ENCODE measurements at regions not wholly inside any gene's neighbourhood (a gene's known extent, or its start where the extent isn't known, plus 50 kb on each side); places are given as distances from the start of the nearest gene placed in this dataset.

DNA sequence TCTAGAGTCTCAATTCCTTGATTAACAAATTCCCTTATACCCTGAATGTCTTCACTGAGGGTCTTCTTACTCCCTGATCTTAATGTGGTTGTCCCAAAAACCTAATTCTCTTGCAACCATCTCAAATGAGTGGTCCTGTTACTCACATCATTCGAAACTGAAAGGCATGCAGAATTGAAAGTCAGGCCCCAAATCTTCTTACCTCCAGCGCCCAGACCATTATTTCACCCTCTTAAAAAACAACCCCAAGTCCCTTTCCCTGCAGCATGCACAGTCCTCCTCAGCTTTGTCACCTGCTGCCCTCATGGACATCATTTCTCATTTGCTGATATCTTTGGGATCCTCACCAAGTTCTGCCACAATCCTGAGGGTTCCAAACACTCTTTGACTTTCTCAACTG, 230.1 kb downstream of the SEC16B start:
- TF ChIP-seq, protein P1, sequence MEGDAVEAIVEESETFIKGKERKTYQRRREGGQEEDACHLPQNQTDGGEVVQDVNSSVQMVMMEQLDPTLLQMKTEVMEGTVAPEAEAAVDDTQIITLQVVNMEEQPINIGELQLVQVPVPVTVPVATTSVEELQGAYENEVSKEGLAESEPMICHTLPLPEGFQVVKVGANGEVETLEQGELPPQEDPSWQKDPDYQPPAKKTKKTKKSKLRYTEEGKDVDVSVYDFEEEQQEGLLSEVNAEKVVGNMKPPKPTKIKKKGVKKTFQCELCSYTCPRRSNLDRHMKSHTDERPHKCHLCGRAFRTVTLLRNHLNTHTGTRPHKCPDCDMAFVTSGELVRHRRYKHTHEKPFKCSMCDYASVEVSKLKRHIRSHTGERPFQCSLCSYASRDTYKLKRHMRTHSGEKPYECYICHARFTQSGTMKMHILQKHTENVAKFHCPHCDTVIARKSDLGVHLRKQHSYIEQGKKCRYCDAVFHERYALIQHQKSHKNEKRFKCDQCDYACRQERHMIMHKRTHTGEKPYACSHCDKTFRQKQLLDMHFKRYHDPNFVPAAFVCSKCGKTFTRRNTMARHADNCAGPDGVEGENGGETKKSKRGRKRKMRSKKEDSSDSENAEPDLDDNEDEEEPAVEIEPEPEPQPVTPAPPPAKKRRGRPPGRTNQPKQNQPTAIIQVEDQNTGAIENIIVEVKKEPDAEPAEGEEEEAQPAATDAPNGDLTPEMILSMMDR (IDR thresholded peaks at IDR 0.05; ENCODE audit: control extremely low read depth, extremely low read depth, low read depth, missing control alignments) = no peak
- no peak for DNase-seq (ENCODE audit: extremely low spot score)
- ChIA-PET CTCF (no interaction called here), POLR2A (no interaction called here)

- CTCF ChIA-PET = interaction anchor here (1.4 kb wide), 1 partner anchor 10 kb away, joined by 5 read pairs; no protein-coding TSS in a partner anchor
- no peak for DNase-seq (ENCODE audit: extremely low spot score)
- TF ChIP-seq, protein P1 (IDR thresholded peaks at IDR 0.05; ENCODE audit: control extremely low read depth, extremely low read depth, low read depth, missing control alignments) = no peak
- POLR2A ChIA-PET = no interaction called here
These were observed 232.4 kb downstream of the SEC16B start for GRCh38 chr1:177737456-177737855.

DNA sequence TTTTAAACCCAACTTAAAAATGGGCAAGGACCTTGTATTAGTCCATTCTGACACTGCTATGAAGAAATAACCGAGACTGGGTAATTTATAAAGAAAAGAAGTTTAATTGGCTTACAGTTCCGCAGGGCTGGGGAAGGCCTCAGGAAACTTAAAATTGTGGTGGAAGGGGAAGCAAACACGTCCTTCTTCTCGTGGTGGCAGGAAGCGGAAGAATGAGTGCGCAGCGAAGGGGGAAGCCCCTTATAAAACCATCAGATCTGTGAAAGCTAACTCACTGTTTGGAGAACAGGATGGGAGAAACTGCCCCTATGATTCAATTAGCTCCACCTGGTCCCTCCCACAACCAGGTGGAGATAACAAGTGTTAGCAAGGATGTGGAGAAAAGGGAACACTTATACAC, 237.7 kb downstream of the SEC16B start:
- ChIA-PET POLR2A (no interaction called here), CTCF (interaction anchor here (1.1 kb wide), 1 partner anchor 12 kb away, joined by 3 read pairs; no protein-coding TSS in a partner anchor)
- no peak for DNase-seq (ENCODE audit: extremely low spot score)
- TF ChIP-seq, protein P1 (IDR thresholded peaks at IDR 0.05; ENCODE audit: control extremely low read depth, extremely low read depth, low read depth, missing control alignments) = no peak

DNA sequence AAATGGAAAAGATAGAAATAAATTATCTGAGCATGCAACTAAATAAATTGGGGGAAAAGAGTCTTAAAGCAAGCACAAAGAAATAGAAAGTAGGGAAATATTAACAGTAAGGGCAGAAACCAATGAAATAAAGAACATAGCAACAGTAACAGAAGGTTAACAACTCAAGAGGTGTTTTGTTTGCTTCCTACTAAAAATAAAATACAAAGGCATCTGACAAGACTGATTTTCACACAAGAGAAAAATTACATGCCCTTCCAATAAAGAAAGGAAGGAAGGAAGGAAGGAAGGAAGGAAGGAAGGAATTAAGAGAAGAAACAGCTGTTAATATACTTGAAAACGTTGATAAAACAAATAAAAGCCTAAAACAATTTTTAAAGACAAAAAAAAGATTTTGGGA, 240.2 kb downstream of the SEC16B start:
- TF ChIP-seq, protein P1 (IDR thresholded peaks at IDR 0.05; ENCODE audit: control extremely low read depth, extremely low read depth, low read depth, missing control alignments) = no peak
- no peak for DNase-seq (ENCODE audit: extremely low spot score)
- CTCF ChIA-PET = interaction anchor here (0.8 to 1.3 kb wide), 2 partner anchors 8 to 11 kb away, joined by 3 to 5 read pairs; no protein-coding TSS in a partner anchor
- POLR2A ChIA-PET = no interaction called here

GRCh38 chr1:177723533-177723932, 246.3 kb downstream of the SEC16B start:
- CTCF ChIA-PET = interaction anchor here (0.8 to 1.1 kb wide), 3 partner anchors 10 to 23 kb away, joined by 3 read pairs; no protein-coding TSS in a partner anchor
- no peak for DNase-seq (ENCODE audit: extremely low spot score)
- TF ChIP-seq, protein P1 (IDR thresholded peaks at IDR 0.05; ENCODE audit: control extremely low read depth, extremely low read depth, low read depth, missing control alignments) = no peak
- POLR2A ChIA-PET = no interaction called here

DNA sequence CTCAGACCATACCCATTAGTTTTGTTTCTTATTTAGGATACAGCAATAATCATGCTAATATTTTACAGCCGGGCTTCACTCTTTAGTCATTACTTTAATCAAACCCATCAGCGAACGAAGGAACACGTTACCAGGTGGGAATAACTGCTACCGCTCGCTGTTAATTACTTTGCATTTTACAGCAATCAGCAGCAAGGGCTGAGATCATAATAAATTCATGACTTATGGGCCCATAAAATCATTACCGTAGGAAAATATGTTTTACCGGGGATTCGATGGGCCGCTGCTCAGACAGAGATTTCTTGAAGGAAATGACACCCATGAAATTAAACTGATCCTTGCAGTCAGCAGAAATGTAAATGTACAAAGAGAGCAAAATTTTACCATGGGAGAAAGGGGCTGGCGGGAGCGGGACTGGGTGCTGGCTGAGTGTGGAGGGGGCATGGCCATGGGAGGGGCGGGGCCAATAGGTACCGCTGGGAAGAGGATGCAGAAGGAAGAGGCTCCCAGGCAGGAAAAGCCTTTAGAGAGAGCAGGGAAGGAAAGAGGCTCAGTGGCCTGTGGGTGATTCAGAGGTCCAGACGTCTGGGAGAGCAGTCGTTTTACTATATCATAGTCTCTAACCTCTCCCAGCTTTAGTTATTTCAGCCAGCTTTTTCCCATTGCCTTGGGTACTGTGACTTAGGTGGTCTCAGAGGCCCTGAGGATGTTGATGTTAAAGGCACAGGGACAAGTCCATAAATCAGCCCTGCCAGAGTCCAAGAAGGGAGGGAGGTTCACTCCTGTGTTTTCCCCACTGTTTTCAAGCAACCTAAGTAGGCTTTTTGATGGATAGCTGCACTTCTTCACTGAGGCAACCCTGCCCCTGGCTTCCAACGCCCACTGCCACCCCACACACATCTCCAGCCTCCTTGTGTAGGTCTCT, 258.9 kb downstream of the SEC16B start:
- ChIA-PET POLR2A (no interaction called here), CTCF (interaction anchor here (0.8 kb wide), 1 partner anchor 12 kb away, joined by 3 read pairs; no protein-coding TSS in a partner anchor)
- TF ChIP-seq, protein P1 (IDR thresholded peaks at IDR 0.05; ENCODE audit: control extremely low read depth, extremely low read depth, low read depth, missing control alignments) = no peak
- no peak for DNase-seq (ENCODE audit: extremely low spot score)
